CD4-positive, alpha-beta T cell (primary cell): ENCODE measurements at regions not wholly inside any gene's neighbourhood (a gene's known extent, or its start where the extent isn't known, plus 50 kb on each side); places are given as distances from the start of the nearest gene placed in this dataset.

ENCODE experiments used
- ATAC-seq: fragments of 200-7000 bp; cut with Tn5 transposase; one replicate; pipeline ENCODE4 v1.10.0; 2022; ENCODE audit warnings: mild to moderate bottlenecking; ENCODE audit not compliant: poor library complexity
- CTCF ChIA-PET: fragments of 350-600 bp; sonication (Branson Sonifier 250); formaldehyde crosslinking; loops from one replicate; lab custom pipeline; 2021; ENCODE audit warnings: antibody characterized with exemption, inconsistent platforms; lab: Charles Lee
- POLR2A ChIA-PET: fragments of 350-600 bp; sonication (Branson Sonifier 250); formaldehyde crosslinking; loops from one replicate; lab custom pipeline; 2021; ENCODE audit warnings: antibody characterized with exemption, inconsistent platforms; lab: Charles Lee
- DNase-seq, 14 experiments: peaks; one replicate each; pipeline ENCODE4 v3.0.0-alpha.2; 2013 to 2020; ENCODE audit warnings: mixed read lengths in 2 of 14
- H3K27ac ChIP-seq, 2 donors: one replicate each; pipeline versions ENCODE4 v1.5.1 to v1.7.0; 2013; ENCODE audit warnings: low read length in 2 of 2, low read depth in 1 of 2, mild to moderate bottlenecking in 1 of 2
- H3K27me3 ChIP-seq, 2 experiments: 1 replicate in 1 of 2; 2 replicates in 1 of 2; pipeline versions ENCODE4 v1.6.1 to v1.7.0; 2013; ENCODE audit warnings: low read length in 2 of 2, control low read depth in 1 of 2, mild to moderate bottlenecking in 1 of 2, moderate library complexity in 1 of 2; ENCODE audit not compliant: insufficient read depth in 2 of 2, control insufficient read depth in 1 of 2
- H3K36me3 ChIP-seq: one replicate; pipeline ENCODE4 v1.6.1; 2013; ENCODE audit warnings: low read length, control low read depth; ENCODE audit not compliant: insufficient read depth
- H3K4me1 ChIP-seq: one replicate; pipeline ENCODE4 v1.6.1; 2013; ENCODE audit warnings: low read length, control low read depth; ENCODE audit not compliant: insufficient read depth
- H3K4me3 ChIP-seq: one replicate; pipeline ENCODE4 v1.5.1; 2013; ENCODE audit warnings: mild to moderate bottlenecking, low read length, moderate library complexity
- H3K9me3 ChIP-seq, 2 experiments: 1 replicate in 1 of 2; 2 replicates in 1 of 2; pipeline versions ENCODE4 v1.6.1 to v1.7.0; 2013; ENCODE audit warnings: low read length in 2 of 2, mild to moderate bottlenecking in 2 of 2, control low read depth in 1 of 2, moderate library complexity in 1 of 2; ENCODE audit not compliant: control insufficient read depth in 1 of 2, insufficient read depth in 1 of 2
- H3K27ac Mint-ChIP-seq: one replicate; pipeline ENCODE4 v1.8.0; 2020; ENCODE audit warnings: mixed read lengths
- H3K27me3 Mint-ChIP-seq: one replicate; pipeline ENCODE4 v1.8.0; 2021; ENCODE audit warnings: mixed read lengths
- H3K36me3 Mint-ChIP-seq: one replicate; pipeline ENCODE4 v1.8.0; 2021; ENCODE audit warnings: low read depth, mixed read lengths
- H3K4me1 Mint-ChIP-seq: one replicate; pipeline ENCODE4 v1.8.0; 2021; ENCODE audit warnings: low read depth, mixed read lengths
- H3K4me3 Mint-ChIP-seq: one replicate; pipeline ENCODE4 v1.8.0; 2020; ENCODE audit warnings: mild to moderate bottlenecking, mixed read lengths
- H3K9me3 Mint-ChIP-seq: one replicate; pipeline ENCODE4 v1.8.0; 2020; ENCODE audit warnings: mixed read lengths
- CTCF ChIP-seq: fragments of 200-600 bp; IDR thresholded peaks from one replicate; pipeline ENCODE4 v1.8.0; 2022; ENCODE audit warnings: antibody characterized with exemption, mild to moderate bottlenecking
- intact Hi-C, 2 experiments: fragments of 100-400 bp; cut with DNase I in 1 of 2; cut with micrococcal nuclease in 1 of 2; formaldehyde crosslinking; loops; one replicate each; pipeline versions ENCODE4 v1.15.1 to v1.9.0; 2023 to 2025; cut with DNase I, micrococcal nuclease

- no peak overlapping the region for H3K4me3 ChIP-seq
- no peaks in the 10 kb centered on the region for H3K36me3 ChIP-seq
- Mint-ChIP-seq H3K4me3 (no peak overlapping the region), H3K27ac (no peak overlapping the region), H3K9me3 (no peaks in the 10 kb centered on the region), H3K36me3 (no peaks in the 10 kb centered on the region), H3K27me3 (no peaks in the 10 kb centered on the region), H3K4me1 (no peaks in the 10 kb centered on the region)
- H3K4me1 ChIP-seq, result no peaks in the 10 kb centered on the region
- intact Hi-C loops, result no loop called here
- H3K9me3 ChIP-seq, result no peaks in the 10 kb centered on the region
- TF ChIP-seq CTCF, result no peak
- DNase-seq (no peak), ATAC-seq (no peak)
- ChIA-PET CTCF (no interaction called here), POLR2A (no interaction called here)
- no peaks in the 10 kb centered on the region for H3K27me3 ChIP-seq
- H3K27ac ChIP-seq, result no peak overlapping the region
Measured at GRCh38 chr21:24759348-24760075, 847.8 kb downstream of the MRPL39 start.

GRCh38 chr21:24738063-24738462, 869.2 kb downstream of the MRPL39 start:
- Histone ChIP-seq H3K27ac (no peak overlapping the region), H3K27me3 (no peaks in the 10 kb centered on the region), H3K4me3 (no peak overlapping the region)

GRCh38 chr21:24737296-24737850, 869.9 kb downstream of the MRPL39 start:
- no peak overlapping the region for H3K27ac Mint-ChIP-seq
- DNase-seq (no peak), ATAC-seq (no peak)
- POLR2A ChIA-PET, result no interaction called here
- H3K36me3 ChIP-seq, result no peaks in the 10 kb centered on the region
- H3K9me3 ChIP-seq, result peaks cover 0 to 5% of the 10 kb centered on the region in 2 experiments
- H3K27ac ChIP-seq, result no peak overlapping the region
- no peak overlapping the region for H3K4me3 Mint-ChIP-seq
- H3K27me3 Mint-ChIP-seq, result no peaks in the 10 kb centered on the region
- no peak for TF ChIP-seq CTCF
- peaks cover 5% of the 10 kb centered on the region for H3K9me3 Mint-ChIP-seq
- no peaks in the 10 kb centered on the region for H3K27me3 ChIP-seq
- CTCF ChIA-PET, result no interaction called here
- no peak overlapping the region for H3K4me3 ChIP-seq
- no peaks in the 10 kb centered on the region for H3K4me1 ChIP-seq
- intact Hi-C loops, result no loop called here
- H3K36me3 Mint-ChIP-seq, result no peaks in the 10 kb centered on the region
- no peaks in the 10 kb centered on the region for H3K4me1 Mint-ChIP-seq

More at GRCh38 chr21:24738063-24738462, 869.2 kb downstream of the MRPL39 start:
- ChIA-PET CTCF (no interaction called here), POLR2A (no interaction called here)
- Mint-ChIP-seq H3K4me3 (no peak overlapping the region), H3K9me3 (peaks cover 5% of the 10 kb centered on the region), H3K27ac (no peak overlapping the region), H3K36me3 (no peaks in the 10 kb centered on the region), H3K4me1 (no peaks in the 10 kb centered on the region), H3K27me3 (no peaks in the 10 kb centered on the region)
- intact Hi-C loops, result no loop called here
- Histone ChIP-seq H3K4me1 (no peaks in the 10 kb centered on the region), H3K36me3 (no peaks in the 10 kb centered on the region), H3K9me3 (peaks cover 0 to 5% of the 10 kb centered on the region in 2 experiments)
- no peak for TF ChIP-seq CTCF
- no peak for DNase-seq
- no peak for ATAC-seq
